ENCODE measurements at regions not wholly inside any gene's neighbourhood (a gene's known extent, or its start where the extent isn't known, plus 50 kb on each side); places are given as distances from the start of the nearest gene placed in this dataset.

- H3K9me3 Mint-ChIP-seq = peaks cover 0 to 2% (median 0%) of the 10 kb centered on the region in 7 donors
- H3K4me3 ChIP-seq (ENCODE audit: low read depth, low read length) = no peak overlapping the region
- H3K36me3 ChIP-seq (ENCODE audit: control insufficient read depth, insufficient read depth, low read length) = no peaks in the 10 kb centered on the region
- H3K27me3 Mint-ChIP-seq = no peaks in the 10 kb centered on the region
- no peaks in the 10 kb centered on the region for H3K27me3 ChIP-seq (ENCODE audit: control insufficient read depth, insufficient read depth, low read length)
- no peaks in the 10 kb centered on the region for H3K36me3 Mint-ChIP-seq
- ATAC-seq (ENCODE audit: low read depth in 2 of 2) = no peak
- no peaks in the 10 kb centered on the region for H3K4me1 Mint-ChIP-seq
- DNase-seq = no peak
- no peak overlapping the region for H3K27ac Mint-ChIP-seq
- H3K27ac ChIP-seq (ENCODE audit: insufficient read depth, low read length, poor library complexity, severe bottlenecking) = no peak overlapping the region
- no peaks in the 10 kb centered on the region for H3K4me1 ChIP-seq (ENCODE audit: control insufficient read depth, insufficient read depth, low read length, poor library complexity, severe bottlenecking)
- no peaks in the 10 kb centered on the region for H3K9me3 ChIP-seq (ENCODE audit: control insufficient read depth in 2 of 2, low read length in 2 of 2)
- no peak overlapping the region for H3K4me3 Mint-ChIP-seq
These were observed 332.3 kb downstream of the PLK2 start for GRCh38 chr5:58127255-58128220.

- Histone ChIP-seq H3K27me3 (ENCODE audit: control insufficient read depth, insufficient read depth, low read length) (no peaks in the 10 kb centered on the region), H3K4me1 (ENCODE audit: control insufficient read depth, insufficient read depth, low read length, poor library complexity, severe bottlenecking) (no peaks in the 10 kb centered on the region), H3K27ac (ENCODE audit: insufficient read depth, low read length, poor library complexity, severe bottlenecking) (no peak overlapping the region), H3K36me3 (ENCODE audit: control insufficient read depth, insufficient read depth, low read length) (no peaks in the 10 kb centered on the region), H3K9me3 (ENCODE audit: control insufficient read depth in 2 of 2, low read length in 2 of 2) (no peaks in the 10 kb centered on the region), H3K4me3 (ENCODE audit: low read depth, low read length) (no peak overlapping the region)
- Mint-ChIP-seq H3K4me3 (no peak overlapping the region), H3K9me3 (no peaks in the 10 kb centered on the region), H3K36me3 (no peaks in the 10 kb centered on the region), H3K27ac (no peak overlapping the region), H3K27me3 (no peaks in the 10 kb centered on the region), H3K4me1 (no peaks in the 10 kb centered on the region)
- no peak for DNase-seq
- no peak for ATAC-seq (ENCODE audit: low read depth in 2 of 2)
These were observed 336.4 kb downstream of the PLK2 start for GRCh38 chr5:58123501-58123900.

- no peaks in the 10 kb centered on the region for H3K4me1 ChIP-seq (ENCODE audit: control insufficient read depth, insufficient read depth, low read length, poor library complexity, severe bottlenecking)
- H3K4me3 ChIP-seq (ENCODE audit: low read depth, low read length) = no peak overlapping the region
- DNase-seq = no peak
- no peak overlapping the region for H3K4me3 Mint-ChIP-seq
- H3K9me3 Mint-ChIP-seq = no peaks in the 10 kb centered on the region
- H3K4me1 Mint-ChIP-seq = no peaks in the 10 kb centered on the region
- H3K36me3 ChIP-seq (ENCODE audit: control insufficient read depth, insufficient read depth, low read length) = no peaks in the 10 kb centered on the region
- H3K27me3 ChIP-seq (ENCODE audit: control insufficient read depth, insufficient read depth, low read length) = no peaks in the 10 kb centered on the region
- ATAC-seq (ENCODE audit: low read depth in 2 of 2) = no peak
- H3K27ac Mint-ChIP-seq = no peak overlapping the region
- H3K9me3 ChIP-seq (ENCODE audit: control insufficient read depth in 2 of 2, low read length in 2 of 2) = no peaks in the 10 kb centered on the region
- H3K36me3 Mint-ChIP-seq = no peaks in the 10 kb centered on the region
- H3K27ac ChIP-seq (ENCODE audit: insufficient read depth, low read length, poor library complexity, severe bottlenecking) = no peak overlapping the region
- no peaks in the 10 kb centered on the region for H3K27me3 Mint-ChIP-seq
These were observed 337.0 kb downstream of the PLK2 start for GRCh38 chr5:58122848-58123392.

GRCh38 chr5:58122157-58122556, 337.7 kb downstream of the PLK2 start:
- no peak overlapping the region for H3K4me3 Mint-ChIP-seq
- no peaks in the 10 kb centered on the region for H3K4me1 Mint-ChIP-seq
- Histone ChIP-seq H3K27ac (ENCODE audit: insufficient read depth, low read length, poor library complexity, severe bottlenecking) (no peak overlapping the region), H3K9me3 (ENCODE audit: control insufficient read depth in 2 of 2, low read length in 2 of 2) (no peaks in the 10 kb centered on the region), H3K27me3 (ENCODE audit: control insufficient read depth, insufficient read depth, low read length) (no peaks in the 10 kb centered on the region), H3K36me3 (ENCODE audit: control insufficient read depth, insufficient read depth, low read length) (no peaks in the 10 kb centered on the region), H3K4me1 (ENCODE audit: control insufficient read depth, insufficient read depth, low read length, poor library complexity, severe bottlenecking) (no peaks in the 10 kb centered on the region), H3K4me3 (ENCODE audit: low read depth, low read length) (no peak overlapping the region)
- ATAC-seq (ENCODE audit: low read depth in 2 of 2) (no peak), DNase-seq (no peak)
- no peak overlapping the region for H3K27ac Mint-ChIP-seq
- H3K36me3 Mint-ChIP-seq = no peaks in the 10 kb centered on the region
- H3K9me3 Mint-ChIP-seq = peaks cover 0 to 2% (median 0%) of the 10 kb centered on the region in 7 donors
- no peaks in the 10 kb centered on the region for H3K27me3 Mint-ChIP-seq

- no peak overlapping the region for H3K27ac Mint-ChIP-seq
- no peak for ATAC-seq (ENCODE audit: low read depth in 2 of 2)
- Histone ChIP-seq H3K36me3 (ENCODE audit: control insufficient read depth, insufficient read depth, low read length) (no peaks in the 10 kb centered on the region), H3K4me3 (ENCODE audit: low read depth, low read length) (no peak overlapping the region), H3K9me3 (ENCODE audit: control insufficient read depth in 2 of 2, low read length in 2 of 2) (no peaks in the 10 kb centered on the region), H3K4me1 (ENCODE audit: control insufficient read depth, insufficient read depth, low read length, poor library complexity, severe bottlenecking) (no peaks in the 10 kb centered on the region), H3K27me3 (ENCODE audit: control insufficient read depth, insufficient read depth, low read length) (no peaks in the 10 kb centered on the region), H3K27ac (ENCODE audit: insufficient read depth, low read length, poor library complexity, severe bottlenecking) (no peak overlapping the region)
- DNase-seq = no peak
- no peaks in the 10 kb centered on the region for H3K27me3 Mint-ChIP-seq
- no peak overlapping the region for H3K4me3 Mint-ChIP-seq
- peaks cover 0 to 2% (median 0%) of the 10 kb centered on the region in 7 donors for H3K9me3 Mint-ChIP-seq
- no peaks in the 10 kb centered on the region for H3K36me3 Mint-ChIP-seq
- no peaks in the 10 kb centered on the region for H3K4me1 Mint-ChIP-seq
These were observed 338.5 kb downstream of the PLK2 start for GRCh38 chr5:58121391-58121790.

GRCh38 chr5:58117542-58117941, 342.3 kb downstream of the PLK2 start:
- no peak for DNase-seq
- Histone ChIP-seq H3K4me3 (ENCODE audit: low read depth, low read length) (no peak overlapping the region), H3K4me1 (ENCODE audit: control insufficient read depth, insufficient read depth, low read length, poor library complexity, severe bottlenecking) (no peaks in the 10 kb centered on the region), H3K27me3 (ENCODE audit: control insufficient read depth, insufficient read depth, low read length) (no peaks in the 10 kb centered on the region), H3K36me3 (ENCODE audit: control insufficient read depth, insufficient read depth, low read length) (no peaks in the 10 kb centered on the region), H3K9me3 (ENCODE audit: control insufficient read depth in 2 of 2, low read length in 2 of 2) (no peaks in the 10 kb centered on the region), H3K27ac (ENCODE audit: insufficient read depth, low read length, poor library complexity, severe bottlenecking) (no peak overlapping the region)
- H3K36me3 Mint-ChIP-seq = no peaks in the 10 kb centered on the region
- H3K27me3 Mint-ChIP-seq = no peaks in the 10 kb centered on the region
- H3K9me3 Mint-ChIP-seq = peaks cover 0 to 2% (median 0%) of the 10 kb centered on the region in 7 donors
- no peak overlapping the region for H3K27ac Mint-ChIP-seq
- H3K4me3 Mint-ChIP-seq = no peak overlapping the region
- H3K4me1 Mint-ChIP-seq = no peaks in the 10 kb centered on the region
- ATAC-seq (ENCODE audit: low read depth in 2 of 2) = no peak

GRCh38 chr5:58116346-58116745, 343.5 kb downstream of the PLK2 start:
- H3K27me3 ChIP-seq (ENCODE audit: control insufficient read depth, insufficient read depth, low read length) = no peaks in the 10 kb centered on the region
- H3K4me1 ChIP-seq (ENCODE audit: control insufficient read depth, insufficient read depth, low read length, poor library complexity, severe bottlenecking) = no peaks in the 10 kb centered on the region
- H3K36me3 ChIP-seq (ENCODE audit: control insufficient read depth, insufficient read depth, low read length) = no peaks in the 10 kb centered on the region
- H3K4me1 Mint-ChIP-seq = no peaks in the 10 kb centered on the region
- H3K27me3 Mint-ChIP-seq = no peaks in the 10 kb centered on the region
- H3K9me3 ChIP-seq (ENCODE audit: control insufficient read depth in 2 of 2, low read length in 2 of 2) = no peaks in the 10 kb centered on the region
- H3K4me3 ChIP-seq (ENCODE audit: low read depth, low read length) = no peak overlapping the region
- no peaks in the 10 kb centered on the region for H3K36me3 Mint-ChIP-seq
- no peak overlapping the region for H3K4me3 Mint-ChIP-seq
- ATAC-seq (ENCODE audit: low read depth in 2 of 2) (no peak), DNase-seq (no peak)
- H3K27ac Mint-ChIP-seq = no peak overlapping the region
- no peak overlapping the region for H3K27ac ChIP-seq (ENCODE audit: insufficient read depth, low read length, poor library complexity, severe bottlenecking)
- peaks cover 0 to 2% (median 0%) of the 10 kb centered on the region in 7 donors for H3K9me3 Mint-ChIP-seq

GRCh38 chr5:58115811-58116210, 344.1 kb downstream of the PLK2 start:
- Mint-ChIP-seq H3K27me3 (no peaks in the 10 kb centered on the region), H3K4me1 (no peaks in the 10 kb centered on the region), H3K4me3 (no peak overlapping the region), H3K27ac (no peak overlapping the region), H3K36me3 (no peaks in the 10 kb centered on the region), H3K9me3 (peaks cover 0 to 2% (median 0%) of the 10 kb centered on the region in 7 donors)
- no peak overlapping the region for H3K4me3 ChIP-seq (ENCODE audit: low read depth, low read length)
- H3K9me3 ChIP-seq (ENCODE audit: control insufficient read depth in 2 of 2, low read length in 2 of 2) = no peaks in the 10 kb centered on the region
- ATAC-seq (ENCODE audit: low read depth in 2 of 2) (no peak), DNase-seq (no peak)
- no peaks in the 10 kb centered on the region for H3K36me3 ChIP-seq (ENCODE audit: control insufficient read depth, insufficient read depth, low read length)
- H3K4me1 ChIP-seq (ENCODE audit: control insufficient read depth, insufficient read depth, low read length, poor library complexity, severe bottlenecking) = no peaks in the 10 kb centered on the region
- H3K27me3 ChIP-seq (ENCODE audit: control insufficient read depth, insufficient read depth, low read length) = no peaks in the 10 kb centered on the region
- no peak overlapping the region for H3K27ac ChIP-seq (ENCODE audit: insufficient read depth, low read length, poor library complexity, severe bottlenecking)

Measured in CD4-positive, CD25-positive, alpha-beta regulatory T cell (primary cell).